ENCODE measurements at regions not wholly inside any gene's neighbourhood (a gene's known extent, or its start where the extent isn't known, plus 50 kb on each side); places are given as distances from the start of the nearest gene placed in this dataset.

DNA sequence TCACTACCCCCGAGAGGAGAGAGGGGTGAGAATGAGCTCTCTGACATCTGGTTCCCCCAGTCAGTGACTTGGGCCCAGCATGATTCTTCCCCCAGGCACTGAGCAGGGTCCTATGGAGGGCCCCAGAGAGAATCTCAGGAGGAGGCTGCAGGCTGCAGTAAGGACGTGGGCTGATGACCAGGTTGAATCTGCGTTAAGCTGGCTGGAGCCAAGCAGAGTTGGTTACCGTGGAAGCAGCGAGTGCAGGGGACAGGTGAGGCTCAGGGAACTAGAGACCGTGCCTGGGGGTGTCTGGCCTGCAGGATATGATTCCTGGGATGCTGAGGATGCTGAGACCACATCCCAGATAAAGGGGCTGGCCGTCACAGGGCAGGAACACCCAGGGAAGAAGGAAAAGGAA is 314.3 kb upstream of the IRX1 start:
- no peaks in the 10 kb centered on the region; the same call in 1 of the 2 replicates for H3K9me3 ChIP-seq (ENCODE audit: control insufficient read depth, insufficient read depth, low read depth, low read length)
- H3K27ac ChIP-seq (ENCODE audit: low read depth, low read length): no peak overlapping the region
- no peak overlapping the region for H3K9ac ChIP-seq (ENCODE audit: low read length)
- H3K36me3 ChIP-seq (ENCODE audit: control insufficient read depth, insufficient read depth, low read length): no peaks in the 10 kb centered on the region
- H3K4me1 ChIP-seq (ENCODE audit: control insufficient read depth, insufficient read depth, low read length): peaks cover 15% of the 10 kb centered on the region
- no peak overlapping the region for H3K4me3 ChIP-seq (ENCODE audit: low read depth, low read length)
- 0 out of 2 replicates have a peak, but pooled peaks cover 3% of the 10 kb centered on the region for H3K27me3 ChIP-seq (ENCODE audit: control insufficient read depth, insufficient read depth, low read length)

DNA sequence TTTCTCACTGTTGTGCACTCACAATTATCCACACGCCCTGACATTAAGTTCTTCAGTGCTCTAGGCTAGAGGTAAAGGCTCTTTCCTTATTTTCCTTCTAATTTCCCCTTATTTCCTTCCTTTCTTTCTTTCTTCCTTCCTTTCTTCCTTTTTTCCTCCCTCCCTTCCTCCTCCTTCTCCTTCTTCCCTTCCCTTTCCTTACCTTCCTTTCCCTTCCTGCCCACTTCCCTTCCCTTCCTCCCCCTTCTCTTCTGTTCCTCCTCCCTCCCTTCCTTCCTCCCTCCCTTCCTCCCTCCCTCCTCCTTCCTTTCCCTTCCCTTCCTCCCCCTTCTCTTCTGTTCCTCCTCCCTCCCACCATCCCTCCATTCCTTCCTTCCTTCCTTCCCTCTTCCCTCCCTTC is 317.0 kb upstream of the IRX1 start:
- no peaks in the 10 kb centered on the region; the same call in 1 of the 2 replicates for H3K9me3 ChIP-seq (ENCODE audit: control insufficient read depth, insufficient read depth, low read depth, low read length)
- H3K36me3 ChIP-seq (ENCODE audit: control insufficient read depth, insufficient read depth, low read length): no peaks in the 10 kb centered on the region
- H3K27me3 ChIP-seq (ENCODE audit: control insufficient read depth, insufficient read depth, low read length): 0 out of 2 replicates have a peak, but pooled peaks cover 3% of the 10 kb centered on the region
- H3K27ac ChIP-seq (ENCODE audit: low read depth, low read length): no peak overlapping the region
- no peak overlapping the region for H3K9ac ChIP-seq (ENCODE audit: low read length)
- peaks cover 15% of the 10 kb centered on the region for H3K4me1 ChIP-seq (ENCODE audit: control insufficient read depth, insufficient read depth, low read length)
- no peak overlapping the region for H3K4me3 ChIP-seq (ENCODE audit: low read depth, low read length)

DNA sequence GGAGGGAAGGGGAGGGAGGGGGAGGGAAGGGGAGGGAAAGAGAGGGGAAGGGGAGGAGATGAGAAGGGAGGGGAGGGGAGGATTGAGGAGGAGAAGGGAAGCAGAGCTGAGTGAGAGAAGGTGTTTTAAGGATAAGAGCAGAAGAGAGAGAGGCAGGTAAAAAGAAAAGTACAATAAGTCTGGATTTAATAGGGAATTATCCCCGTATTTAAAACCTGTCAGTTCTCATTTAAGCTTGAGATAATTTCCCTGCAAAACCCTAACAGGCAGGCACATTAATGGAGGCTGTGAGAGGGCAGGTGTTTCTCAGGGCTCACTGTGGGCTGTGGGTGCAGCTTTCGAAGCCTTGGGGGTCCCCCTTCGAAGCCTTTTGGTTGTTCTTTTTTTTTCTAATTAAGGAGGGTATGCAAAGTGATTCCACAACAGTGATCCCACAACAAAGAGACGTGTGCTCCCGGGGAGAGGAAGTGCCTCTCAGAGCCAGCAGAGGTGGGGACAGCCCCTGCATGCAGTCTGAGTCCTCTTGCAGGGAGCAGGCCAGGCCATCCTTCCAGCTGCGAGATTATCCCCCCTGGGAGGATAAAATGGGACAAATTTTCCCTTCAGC is 317.9 kb upstream of the IRX1 start:
- Histone ChIP-seq H3K27me3 (ENCODE audit: control insufficient read depth, insufficient read depth, low read length) (peaks cover 3% of the 10 kb centered on the region; the same call in 1 of the 2 replicates), H3K9ac (ENCODE audit: low read length) (no peak overlapping the region), H3K9me3 (ENCODE audit: control insufficient read depth, insufficient read depth, low read depth, low read length) (no peaks in the 10 kb centered on the region; the same call in 1 of the 2 replicates), H3K27ac (ENCODE audit: low read depth, low read length) (no peak overlapping the region), H3K4me3 (ENCODE audit: low read depth, low read length) (no peak overlapping the region), H3K4me1 (ENCODE audit: control insufficient read depth, insufficient read depth, low read length) (peaks cover 15% of the 10 kb centered on the region), H3K36me3 (ENCODE audit: control insufficient read depth, insufficient read depth, low read length) (no peaks in the 10 kb centered on the region)

DNA sequence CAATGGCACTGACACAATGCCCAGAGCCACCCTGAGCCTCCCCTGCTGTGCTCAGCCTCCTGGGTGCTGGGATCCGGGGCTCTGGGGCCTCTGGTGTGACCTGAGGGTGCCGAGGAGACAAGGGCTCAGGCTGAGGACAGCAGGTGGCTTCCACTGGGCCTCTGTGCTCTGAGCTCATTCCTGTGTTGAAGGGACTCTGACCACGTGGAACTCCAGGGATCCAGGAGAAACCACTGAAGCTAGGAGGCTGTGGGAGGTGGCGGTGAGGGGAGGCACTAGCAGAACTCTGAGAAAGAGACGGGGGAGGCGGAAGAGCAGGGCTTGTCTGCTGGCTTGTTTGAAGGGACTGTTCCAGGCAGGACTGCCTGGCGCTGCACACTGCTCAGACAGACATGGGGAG is 318.7 kb upstream of the IRX1 start:
- Histone ChIP-seq H3K9me3 (ENCODE audit: control insufficient read depth, insufficient read depth, low read depth, low read length) (no peaks in the 10 kb centered on the region; the same call in 1 of the 2 replicates), H3K27me3 (ENCODE audit: control insufficient read depth, insufficient read depth, low read length) (peaks cover 3% of the 10 kb centered on the region; the same call in 1 of the 2 replicates), H3K9ac (ENCODE audit: low read length) (no peak overlapping the region), H3K4me3 (ENCODE audit: low read depth, low read length) (no peak overlapping the region), H3K36me3 (ENCODE audit: control insufficient read depth, insufficient read depth, low read length) (no peaks in the 10 kb centered on the region), H3K27ac (ENCODE audit: low read depth, low read length) (no peak overlapping the region), H3K4me1 (ENCODE audit: control insufficient read depth, insufficient read depth, low read length) (peaks cover 15% of the 10 kb centered on the region)

DNA sequence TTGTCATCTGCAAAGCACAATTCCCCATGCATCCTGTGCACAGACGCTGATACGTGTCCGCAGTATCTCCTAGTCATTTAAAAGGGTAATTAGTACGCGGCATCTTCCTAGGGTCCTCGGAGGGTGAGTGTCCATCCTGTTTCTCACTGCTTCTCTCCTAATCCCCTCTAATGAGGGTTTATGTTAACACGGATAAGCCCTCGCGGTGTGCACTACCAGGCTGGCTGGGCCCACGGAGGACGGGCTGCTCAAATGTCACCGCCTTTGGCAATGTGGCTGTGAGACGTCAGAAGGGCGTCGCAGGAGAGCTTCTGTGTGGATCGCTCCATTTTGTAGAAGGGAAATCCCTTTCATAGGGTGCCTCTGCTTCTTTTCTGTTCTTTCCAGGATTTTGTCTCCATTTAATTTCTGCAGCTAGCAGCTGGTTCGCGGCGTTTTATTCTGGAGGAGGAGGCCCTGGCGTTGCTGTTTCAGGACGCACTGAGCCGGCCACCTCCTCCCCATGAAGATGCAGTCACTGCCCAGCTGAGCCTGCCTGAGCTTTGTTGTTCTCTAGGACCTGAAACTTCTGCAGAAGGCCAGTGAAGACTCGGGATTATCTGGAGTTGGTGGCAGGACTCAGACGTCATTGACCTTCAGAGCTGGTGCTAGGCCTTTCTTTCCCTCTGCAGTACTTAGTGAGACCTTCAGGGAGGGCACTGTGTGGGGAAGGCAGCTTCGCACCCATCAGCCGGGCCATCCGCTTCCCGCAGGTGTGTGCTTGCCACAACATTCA is 326.1 kb upstream of the IRX1 start:
- no peaks in the 10 kb centered on the region for H3K9me3 ChIP-seq (ENCODE audit: control insufficient read depth, insufficient read depth, low read depth, low read length)
- H3K36me3 ChIP-seq (ENCODE audit: control insufficient read depth, insufficient read depth, low read length): no peaks in the 10 kb centered on the region
- H3K27me3 ChIP-seq (ENCODE audit: control insufficient read depth, insufficient read depth, low read length): no peaks in the 10 kb centered on the region; the same call in 1 of the 2 replicates
- H3K27ac ChIP-seq (ENCODE audit: low read depth, low read length): no peak overlapping the region
- no peak overlapping the region for H3K4me3 ChIP-seq (ENCODE audit: low read depth, low read length)
- H3K9ac ChIP-seq (ENCODE audit: low read length): no peak overlapping the region
- H3K4me1 ChIP-seq (ENCODE audit: control insufficient read depth, insufficient read depth, low read length): 0 out of 2 replicates have a peak, but pooled peaks cover 3% of the 10 kb centered on the region

DNA sequence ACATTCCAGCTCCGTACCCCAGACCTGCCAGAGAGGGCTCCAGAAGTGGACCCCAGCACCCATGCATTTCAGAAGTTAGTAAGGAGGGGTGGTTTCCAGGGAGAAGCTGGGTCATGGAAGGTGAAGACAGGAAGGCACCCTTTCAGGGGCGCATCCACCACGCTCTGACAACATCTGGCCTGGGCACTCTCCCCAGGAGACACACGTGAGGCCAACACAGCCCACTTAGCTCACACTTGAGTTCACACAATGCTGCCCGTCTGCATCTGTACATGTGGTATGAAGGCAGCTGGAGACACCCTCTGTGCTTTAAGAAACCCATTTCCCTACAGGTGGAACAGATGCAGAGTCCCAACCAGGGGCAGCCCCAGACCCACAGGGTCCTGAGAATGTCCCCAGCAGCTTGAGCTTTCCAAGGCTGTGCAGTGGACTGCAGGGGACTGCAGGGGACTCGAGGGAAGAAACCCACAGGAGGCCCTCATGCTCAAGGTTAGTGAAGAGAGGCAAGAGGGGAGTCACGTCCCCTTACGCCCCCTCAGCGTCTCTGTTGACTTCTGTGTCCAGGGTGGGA is 326.8 kb upstream of the IRX1 start:
- Histone ChIP-seq H3K27me3 (ENCODE audit: control insufficient read depth, insufficient read depth, low read length) (no peaks in the 10 kb centered on the region; the same call in 1 of the 2 replicates), H3K4me1 (ENCODE audit: control insufficient read depth, insufficient read depth, low read length) (0 out of 2 replicates have a peak, but pooled peaks cover 3% of the 10 kb centered on the region), H3K9me3 (ENCODE audit: control insufficient read depth, insufficient read depth, low read depth, low read length) (no peaks in the 10 kb centered on the region), H3K36me3 (ENCODE audit: control insufficient read depth, insufficient read depth, low read length) (no peaks in the 10 kb centered on the region), H3K4me3 (ENCODE audit: low read depth, low read length) (no peak overlapping the region), H3K9ac (ENCODE audit: low read length) (no peak overlapping the region), H3K27ac (ENCODE audit: low read depth, low read length) (no peak overlapping the region)

DNA sequence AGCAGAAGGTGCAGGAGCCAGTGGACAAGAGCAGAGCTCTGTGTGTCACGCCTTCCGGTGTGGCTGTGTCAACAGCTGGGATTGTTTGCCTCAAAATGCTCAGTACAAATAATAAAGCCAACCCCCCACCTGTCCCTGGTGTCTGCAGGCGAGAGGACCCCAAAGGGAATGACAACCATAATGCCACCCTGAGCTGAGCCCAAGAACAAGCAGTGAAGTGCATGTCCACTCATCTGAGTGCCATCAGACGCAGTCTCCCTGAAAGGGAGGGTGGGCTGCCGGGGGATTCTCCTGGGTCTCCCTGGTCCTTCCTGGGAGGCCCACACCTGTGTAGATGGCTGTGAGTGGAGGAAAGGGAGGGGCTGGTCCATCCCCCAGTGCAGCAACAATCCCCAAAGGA is 328.8 kb upstream of the IRX1 start:
- Histone ChIP-seq H3K4me1 (ENCODE audit: control insufficient read depth, insufficient read depth, low read length) (0 out of 2 replicates have a peak, but pooled peaks cover 3% of the 10 kb centered on the region), H3K27me3 (ENCODE audit: control insufficient read depth, insufficient read depth, low read length) (no peaks in the 10 kb centered on the region), H3K27ac (ENCODE audit: low read depth, low read length) (no peak overlapping the region), H3K4me3 (ENCODE audit: low read depth, low read length) (no peak overlapping the region), H3K9me3 (ENCODE audit: control insufficient read depth, insufficient read depth, low read depth, low read length) (peaks cover 2% of the 10 kb centered on the region; the same call in 1 of the 2 replicates), H3K36me3 (ENCODE audit: control insufficient read depth, insufficient read depth, low read length) (no peaks in the 10 kb centered on the region), H3K9ac (ENCODE audit: low read length) (no peak overlapping the region)

DNA sequence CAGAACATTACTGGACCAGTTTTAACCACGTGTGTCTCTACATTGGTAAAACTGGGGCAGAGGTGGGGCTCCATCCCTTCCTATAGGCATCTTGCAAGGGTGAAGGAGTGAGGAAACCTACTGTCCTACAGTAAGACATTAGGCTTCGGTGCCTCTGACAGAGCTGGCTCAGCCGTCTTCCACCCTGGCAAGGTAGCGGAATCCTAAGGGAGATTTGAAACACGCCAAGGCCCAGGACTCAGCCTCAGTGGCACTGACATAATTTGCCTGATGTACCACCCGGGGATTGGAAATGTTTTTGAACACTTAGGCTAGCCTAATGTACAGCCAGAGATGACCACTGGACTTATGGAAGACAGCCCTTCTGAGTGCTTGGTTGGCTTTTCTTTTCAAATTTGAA is 329.7 kb upstream of the IRX1 start:
- Histone ChIP-seq H3K4me3 (ENCODE audit: low read depth, low read length) (no peak overlapping the region), H3K4me1 (ENCODE audit: control insufficient read depth, insufficient read depth, low read length) (no peaks in the 10 kb centered on the region), H3K9me3 (ENCODE audit: control insufficient read depth, insufficient read depth, low read depth, low read length) (peaks cover 2% of the 10 kb centered on the region; the same call in 1 of the 2 replicates), H3K27ac (ENCODE audit: low read depth, low read length) (no peak overlapping the region), H3K27me3 (ENCODE audit: control insufficient read depth, insufficient read depth, low read length) (no peaks in the 10 kb centered on the region), H3K9ac (ENCODE audit: low read length) (no peak overlapping the region), H3K36me3 (ENCODE audit: control insufficient read depth, insufficient read depth, low read length) (no peaks in the 10 kb centered on the region)

DNA sequence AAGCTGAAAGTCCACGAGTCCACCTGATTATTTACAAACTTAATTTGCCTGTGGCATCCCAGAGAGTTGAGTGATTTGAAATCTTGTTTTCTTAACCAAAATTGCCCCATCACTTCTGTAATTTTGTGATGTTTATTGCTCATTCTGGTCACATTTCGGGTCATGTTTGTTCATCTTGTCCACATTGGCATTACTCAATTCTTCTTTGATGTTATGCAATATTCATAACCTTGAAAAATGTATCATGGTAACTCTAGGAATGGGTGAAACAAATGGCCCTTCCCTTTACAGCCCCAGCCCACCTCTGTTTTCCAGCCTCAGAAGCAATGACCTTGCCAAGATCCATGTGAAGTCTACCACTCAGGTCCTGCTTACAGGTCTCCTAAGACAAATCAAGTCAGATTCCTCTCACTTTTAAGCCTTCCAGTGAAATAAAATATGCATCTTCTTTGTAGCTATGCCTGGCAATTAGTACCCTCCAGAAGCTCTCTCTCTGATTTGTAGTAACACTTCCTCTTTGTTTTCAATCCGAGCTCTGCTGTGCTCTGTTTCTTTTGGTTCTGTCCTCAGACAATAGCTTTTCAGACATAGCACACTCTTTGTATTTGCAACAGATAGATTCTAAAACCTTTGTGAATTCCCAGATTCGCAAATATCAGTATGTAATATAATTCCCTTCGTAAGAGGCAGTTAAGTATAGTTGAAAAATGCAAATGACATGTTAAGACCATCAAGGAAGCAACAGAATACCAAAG is 330.3 kb upstream of the IRX1 start:
- H3K9ac ChIP-seq (ENCODE audit: low read length): no peak overlapping the region
- no peaks in the 10 kb centered on the region for H3K36me3 ChIP-seq (ENCODE audit: control insufficient read depth, insufficient read depth, low read length)
- H3K9me3 ChIP-seq (ENCODE audit: control insufficient read depth, insufficient read depth, low read depth, low read length): peaks cover 2% of the 10 kb centered on the region; the same call in 1 of the 2 replicates
- H3K4me3 ChIP-seq (ENCODE audit: low read depth, low read length): no peak overlapping the region
- H3K4me1 ChIP-seq (ENCODE audit: control insufficient read depth, insufficient read depth, low read length): no peaks in the 10 kb centered on the region
- H3K27me3 ChIP-seq (ENCODE audit: control insufficient read depth, insufficient read depth, low read length): no peaks in the 10 kb centered on the region
- no peak overlapping the region for H3K27ac ChIP-seq (ENCODE audit: low read depth, low read length)

DNA sequence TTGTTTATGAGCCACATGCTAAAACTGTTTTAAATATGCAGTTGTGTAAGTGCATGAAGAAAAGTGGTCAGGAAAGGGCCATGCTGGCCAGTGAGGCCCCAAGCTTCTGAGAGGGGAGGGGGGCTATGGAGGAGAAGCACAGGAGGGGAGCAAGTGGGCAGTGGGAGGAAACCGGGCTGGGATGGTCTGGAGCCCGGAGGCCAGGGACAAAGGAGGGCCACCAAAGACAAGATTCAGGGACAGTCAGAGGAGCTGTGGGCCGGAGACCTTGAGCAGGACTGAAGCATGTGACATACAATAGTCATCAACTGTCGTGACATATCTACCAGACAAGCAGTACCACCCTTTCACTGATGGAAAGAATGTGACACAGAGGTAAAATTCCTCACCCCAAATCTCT is 333.2 kb upstream of the IRX1 start:
- no peak overlapping the region for H3K27ac ChIP-seq (ENCODE audit: low read depth, low read length)
- peaks cover 2% of the 10 kb centered on the region; the same call in 1 of the 2 replicates for H3K9me3 ChIP-seq (ENCODE audit: control insufficient read depth, insufficient read depth, low read depth, low read length)
- no peak overlapping the region for H3K9ac ChIP-seq (ENCODE audit: low read length)
- no peak overlapping the region for H3K4me3 ChIP-seq (ENCODE audit: low read depth, low read length)
- H3K4me1 ChIP-seq (ENCODE audit: control insufficient read depth, insufficient read depth, low read length): no peaks in the 10 kb centered on the region
- no peaks in the 10 kb centered on the region for H3K27me3 ChIP-seq (ENCODE audit: control insufficient read depth, insufficient read depth, low read length)
- H3K36me3 ChIP-seq (ENCODE audit: control insufficient read depth, insufficient read depth, low read length): no peaks in the 10 kb centered on the region
